Immature natural killer cell (primary cell): ENCODE measurements at regions not wholly inside any gene's neighbourhood (a gene's known extent, or its start where the extent isn't known, plus 50 kb on each side); places are given as distances from the start of the nearest gene placed in this dataset.
A peak's percentile ranks its signal among the peaks of the same experiment; 100 is the strongest.
"Not testable (repeated sequence)": the region's sequence is repeated elsewhere in the genome, so short reads cannot be mapped to it uniquely, and the experiment has no call there.

ENCODE experiments used
- DNase-seq, 3 donors: peaks; one replicate each; pipeline ENCODE4 v3.0.0; 2022; ENCODE audit warnings: mixed read lengths in 1 of 3
- H3K27ac Mint-ChIP-seq, 6 donors: one replicate each; pipeline ENCODE4 v1.8.0; 2020; ENCODE audit warnings: mixed read lengths in 6 of 6, mild to moderate bottlenecking in 5 of 6, inconsistent platforms in 4 of 6, moderate library complexity in 3 of 6
- H3K27me3 Mint-ChIP-seq, 3 donors: one replicate each; pipeline ENCODE4 v1.8.0; 2020 to 2021; ENCODE audit warnings: low read depth in 3 of 3, mild to moderate bottlenecking in 3 of 3, mixed read lengths in 3 of 3, moderate library complexity in 3 of 3, inconsistent platforms in 1 of 3
- H3K36me3 Mint-ChIP-seq, 3 donors: one replicate each; pipeline ENCODE4 v1.8.0; 2020; ENCODE audit warnings: mixed read lengths in 3 of 3, inconsistent platforms in 2 of 3, mild to moderate bottlenecking in 2 of 3
- H3K4me1 Mint-ChIP-seq, 2 donors: one replicate each; pipeline ENCODE4 v1.8.0; 2020; ENCODE audit warnings: inconsistent platforms in 2 of 2, mild to moderate bottlenecking in 2 of 2, mixed read lengths in 2 of 2, moderate library complexity in 1 of 2
- H3K4me3 Mint-ChIP-seq, 5 donors: one replicate each; pipeline ENCODE4 v1.8.0; 2020; ENCODE audit warnings: mild to moderate bottlenecking in 5 of 5, mixed read lengths in 5 of 5, inconsistent platforms in 3 of 5, moderate library complexity in 3 of 5
- H3K9me3 Mint-ChIP-seq, 6 donors: one replicate each; pipeline ENCODE4 v1.8.0; 2020; ENCODE audit warnings: mild to moderate bottlenecking in 6 of 6, mixed read lengths in 6 of 6, inconsistent platforms in 4 of 6, moderate library complexity in 3 of 6

DNA sequence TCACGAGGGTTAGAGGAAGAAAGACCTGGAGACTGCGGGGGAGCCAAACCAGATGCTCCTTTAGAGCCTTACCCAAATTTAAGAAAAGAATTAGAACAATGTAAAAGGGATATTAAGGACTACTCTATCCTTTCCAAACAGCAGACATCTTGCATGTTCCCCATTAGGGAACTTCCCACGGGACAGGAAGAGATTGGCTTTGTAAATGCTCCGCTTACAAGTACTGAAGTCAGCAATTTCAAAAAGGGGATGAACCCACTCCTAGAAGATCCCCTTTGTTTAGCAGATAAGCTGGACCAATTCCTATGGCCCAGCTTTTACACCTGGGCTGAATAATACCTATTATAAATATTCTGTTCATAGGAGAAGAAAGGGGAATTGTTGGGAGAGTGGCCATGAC lies 74.2 kb downstream of the APOBEC1 start:
- no peak for DNase-seq
- Mint-ChIP-seq H3K4me3 (no peak overlapping the region), H3K9me3 (no peaks in the 10 kb centered on the region), H3K4me1 (peaks cover 2 to 6% of the 10 kb centered on the region in 2 donors), H3K27me3 (peaks cover 0 to 2% (median 2%) of the 10 kb centered on the region in 3 donors), H3K27ac (no peak overlapping the region), H3K36me3 (no peaks in the 10 kb centered on the region)

DNA sequence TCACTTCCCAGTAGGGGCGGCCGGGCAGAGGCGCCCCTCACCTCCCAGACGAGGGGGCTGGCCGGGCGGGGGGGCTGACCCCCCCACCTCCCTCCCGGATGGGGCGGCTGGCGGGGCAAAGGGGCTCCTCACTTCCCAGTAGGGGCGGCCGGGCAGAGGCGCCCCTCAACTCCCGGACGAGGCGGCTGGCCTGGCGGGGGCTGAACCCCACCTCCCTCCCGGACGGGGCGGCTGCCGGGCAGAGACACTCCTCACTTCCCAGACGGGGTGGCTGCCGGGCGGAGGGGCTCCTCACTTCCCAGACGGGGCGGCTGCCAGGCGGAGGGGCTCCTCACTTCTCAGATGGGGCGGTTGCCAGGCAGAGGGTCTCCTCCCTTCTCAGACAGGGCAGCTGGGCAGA lies 75.6 kb downstream of the APOBEC1 start:
- not testable (repeated sequence) for H3K27me3 Mint-ChIP-seq

DNA sequence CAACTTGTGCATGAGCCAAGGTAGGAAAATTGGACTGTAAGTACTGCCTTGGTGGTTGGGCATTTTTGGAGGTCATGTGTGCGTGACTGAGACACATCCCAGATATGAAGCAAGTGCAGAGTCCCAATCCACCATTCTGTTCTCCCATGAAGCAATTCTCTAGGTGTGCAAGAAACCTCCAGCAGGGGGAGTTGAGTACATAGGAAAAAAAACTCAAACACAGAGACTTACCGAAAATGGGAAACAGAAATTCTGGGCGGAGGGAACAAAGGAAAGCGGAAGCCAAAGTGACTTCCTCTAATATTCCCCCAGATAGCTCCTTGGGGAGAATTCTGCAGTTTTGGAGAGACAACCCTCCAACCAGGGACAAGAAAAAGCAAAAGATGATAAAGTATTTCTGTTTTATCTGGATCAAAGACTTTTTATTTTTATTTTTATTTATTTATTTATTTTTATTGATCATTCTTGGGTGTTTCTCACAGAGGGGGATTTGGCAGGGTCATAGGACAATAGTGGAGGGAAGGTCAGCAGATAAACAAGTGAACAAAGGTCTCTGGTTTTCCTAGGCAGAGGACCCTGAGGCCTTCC lies 76.9 kb downstream of the APOBEC1 start:
- peak; percentile 48 to 57 (median 50) for DNase-seq
- not testable (repeated sequence) for H3K27ac Mint-ChIP-seq, H3K4me3 Mint-ChIP-seq, H3K27me3 Mint-ChIP-seq, H3K4me1 Mint-ChIP-seq, H3K9me3 Mint-ChIP-seq, H3K36me3 Mint-ChIP-seq

More for the DNA sequence above, 75.6 kb downstream of the APOBEC1 start:
- H3K27ac Mint-ChIP-seq, H3K9me3 Mint-ChIP-seq, DNase-seq, H3K4me1 Mint-ChIP-seq, H3K36me3 Mint-ChIP-seq, H3K4me3 Mint-ChIP-seq: not testable (repeated sequence)

DNA sequence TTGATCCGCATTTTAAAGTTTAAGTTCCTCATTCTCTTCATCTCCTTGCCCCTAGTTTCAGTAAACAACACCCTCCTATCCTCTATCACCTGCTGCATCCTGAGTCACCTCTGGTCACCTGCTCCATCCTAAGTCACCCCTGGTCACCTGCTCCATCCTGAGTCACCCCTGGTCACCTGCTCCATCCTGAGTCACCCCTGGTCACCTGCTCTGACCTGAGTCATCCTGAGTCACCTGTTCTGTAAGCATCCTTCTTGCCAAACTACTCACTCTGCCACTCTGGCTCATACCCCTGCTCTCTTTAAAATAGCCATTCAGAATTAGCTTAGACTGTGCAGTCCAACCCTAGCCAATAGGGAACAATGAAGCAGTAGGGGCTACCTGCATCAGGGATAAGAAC lies 80.6 kb upstream of the CD163 start:
- H3K27me3 Mint-ChIP-seq = peaks cover 0 to 12% (median 2%) of the 10 kb centered on the region in 3 donors
- H3K9me3 Mint-ChIP-seq, DNase-seq, H3K4me1 Mint-ChIP-seq, H3K4me3 Mint-ChIP-seq, H3K27ac Mint-ChIP-seq, H3K36me3 Mint-ChIP-seq: not testable (repeated sequence)

DNA sequence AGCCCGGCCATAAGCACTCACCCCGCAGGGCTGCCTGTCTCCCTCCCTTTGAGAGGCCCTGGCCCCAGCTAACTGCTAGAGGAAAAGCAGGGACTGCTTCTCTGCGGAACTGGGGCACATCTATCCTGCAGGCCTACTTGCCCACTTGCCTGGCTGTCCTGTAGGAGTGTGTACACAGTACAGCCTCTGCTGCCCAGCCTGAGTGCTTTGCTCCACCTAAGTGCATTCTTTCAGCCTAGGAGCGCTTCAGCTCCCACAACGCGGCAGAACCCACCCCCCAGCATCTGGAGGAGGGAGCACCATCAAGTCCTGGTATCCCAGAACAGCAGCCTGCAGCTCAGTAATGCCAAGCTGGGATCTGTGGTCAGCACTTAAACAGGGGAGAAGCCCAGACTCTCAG lies 79.9 kb upstream of the CD163 start:
- Mint-ChIP-seq H3K4me3 (no peak overlapping the region), H3K27me3 (peaks cover 0 to 12% (median 2%) of the 10 kb centered on the region in 3 donors), H3K27ac (no peak overlapping the region), H3K36me3 (no peaks in the 10 kb centered on the region), H3K9me3 (no peaks in the 10 kb centered on the region), H3K4me1 (peaks cover 0 to under 1% of the 10 kb centered on the region in 2 donors)
- DNase-seq = no peak

DNA sequence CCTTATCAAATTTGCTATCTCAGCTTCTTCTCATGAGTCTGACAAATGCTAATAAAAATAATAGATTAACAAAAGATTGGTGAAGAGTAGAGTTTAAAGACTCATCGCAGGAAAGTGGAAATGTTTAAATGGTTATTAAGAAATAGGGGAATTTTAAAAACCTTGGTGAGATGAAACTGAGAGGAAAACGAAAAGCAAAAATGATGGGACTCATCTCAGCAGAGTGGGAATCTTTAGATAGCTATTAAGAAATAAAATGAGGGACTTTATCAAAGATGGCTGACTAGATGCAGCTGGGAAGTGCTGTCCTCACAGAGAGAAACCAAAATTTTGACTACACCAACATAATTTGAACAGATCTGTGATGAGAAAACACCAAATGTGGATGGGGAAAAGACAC lies 79.2 kb upstream of the CD163 start:
- H3K4me3 Mint-ChIP-seq = no peak overlapping the region
- no peak for DNase-seq
- no peaks in the 10 kb centered on the region for H3K9me3 Mint-ChIP-seq
- no peaks in the 10 kb centered on the region for H3K4me1 Mint-ChIP-seq
- H3K36me3 Mint-ChIP-seq = no peaks in the 10 kb centered on the region
- peaks cover 2 to 12% (median 2%) of the 10 kb centered on the region in 3 donors for H3K27me3 Mint-ChIP-seq
- H3K27ac Mint-ChIP-seq = no peak overlapping the region

DNA sequence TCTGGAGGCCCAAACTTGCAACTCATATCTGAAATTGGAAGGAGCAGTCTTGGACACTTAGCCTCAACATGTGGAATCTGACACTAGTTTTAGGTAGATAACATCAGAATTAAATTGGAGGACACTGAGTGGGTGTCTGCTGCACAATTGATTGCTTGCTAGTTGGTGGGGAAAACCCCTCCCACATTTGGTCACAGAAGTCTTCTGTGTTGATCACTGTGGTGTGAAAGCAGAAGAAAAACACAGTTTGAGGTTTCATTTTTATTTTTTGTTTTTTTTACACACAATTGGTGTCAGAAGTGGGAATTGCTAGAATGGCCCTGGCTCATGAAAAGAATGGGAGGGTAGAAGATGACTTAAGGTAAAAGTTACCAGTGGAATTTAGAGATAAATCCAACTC lies 78.0 kb upstream of the CD163 start:
- Mint-ChIP-seq H3K9me3 (no peaks in the 10 kb centered on the region), H3K27ac (no peak overlapping the region), H3K4me1 (no peaks in the 10 kb centered on the region), H3K27me3 (peaks cover 2 to 12% (median 2%) of the 10 kb centered on the region in 3 donors), H3K4me3 (no peak overlapping the region), H3K36me3 (no peaks in the 10 kb centered on the region)
- no peak for DNase-seq

DNA sequence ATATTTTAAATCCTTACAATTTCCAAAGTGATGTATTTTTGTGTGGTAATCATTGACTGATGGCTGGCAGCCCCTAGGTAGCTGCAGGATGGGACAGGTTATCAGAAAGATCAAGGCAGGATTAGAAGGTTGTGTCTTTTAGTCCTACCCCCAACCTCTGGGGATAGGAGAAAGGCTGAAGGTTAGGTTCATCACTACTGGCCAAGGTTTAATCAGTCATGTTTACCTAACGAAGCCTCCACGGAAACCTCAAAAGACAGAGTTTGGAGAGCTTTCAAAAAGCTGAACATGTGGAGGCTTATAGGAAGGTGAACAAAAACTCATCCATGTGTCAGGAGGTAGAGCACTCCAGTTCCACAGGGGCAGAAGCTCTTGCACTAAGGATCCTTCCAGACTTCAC lies 77.5 kb upstream of the CD163 start:
- H3K4me1 Mint-ChIP-seq = no peaks in the 10 kb centered on the region
- H3K27ac Mint-ChIP-seq = no peak overlapping the region
- H3K36me3 Mint-ChIP-seq = no peaks in the 10 kb centered on the region
- peaks cover 2 to 10% (median 3%) of the 10 kb centered on the region in 3 donors for H3K27me3 Mint-ChIP-seq
- no peak overlapping the region for H3K4me3 Mint-ChIP-seq
- no peaks in the 10 kb centered on the region for H3K9me3 Mint-ChIP-seq
- DNase-seq = no peak

DNA sequence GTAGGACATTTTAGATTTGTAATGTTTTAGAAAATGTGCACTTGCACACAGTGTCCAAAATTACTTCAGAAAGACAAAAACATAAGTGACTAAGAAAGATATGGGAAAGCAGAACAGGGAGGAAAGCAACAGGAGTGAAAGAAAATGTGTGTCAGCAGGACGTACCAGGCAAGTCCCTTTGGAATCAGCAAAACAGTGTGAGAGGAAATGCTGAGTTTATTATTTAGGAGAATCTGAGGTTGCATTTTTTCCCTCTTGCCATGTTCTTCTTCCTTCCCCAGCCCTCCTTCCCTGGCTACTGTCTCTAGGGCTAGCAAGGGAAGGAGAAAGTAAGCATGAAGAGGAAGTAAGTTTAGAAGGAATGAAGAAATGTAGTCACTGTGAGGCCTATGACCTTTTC lies 67.7 kb upstream of the CD163 start:
- Mint-ChIP-seq H3K4me3 (no peak overlapping the region), H3K4me1 (no peaks in the 10 kb centered on the region), H3K36me3 (no peaks in the 10 kb centered on the region), H3K27me3 (peaks cover 2 to 22% (median 10%) of the 10 kb centered on the region in 3 donors), H3K9me3 (no peaks in the 10 kb centered on the region), H3K27ac (no peak overlapping the region)
- no peak for DNase-seq

DNA sequence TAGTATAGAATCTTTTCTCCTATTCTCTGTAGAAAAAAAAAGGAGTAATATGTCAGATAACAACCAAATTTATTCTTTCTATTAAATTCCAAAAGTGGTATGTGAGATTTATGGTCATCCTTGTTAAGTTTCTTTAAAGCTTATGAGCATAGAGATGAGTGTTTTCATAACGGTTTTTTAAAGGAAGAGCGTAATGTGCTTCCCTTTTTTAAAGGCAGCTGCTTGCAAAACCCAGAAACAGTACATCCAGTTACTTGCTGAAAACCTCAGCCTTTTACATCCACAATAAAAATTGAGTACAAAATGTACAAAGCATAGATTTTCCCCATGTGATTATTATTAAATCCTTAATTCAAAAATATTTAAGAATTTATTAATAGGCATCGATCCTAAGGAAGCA lies 53.6 kb upstream of the CD163 start:
- H3K27ac Mint-ChIP-seq = no peak overlapping the region
- no peaks in the 10 kb centered on the region for H3K4me1 Mint-ChIP-seq
- H3K27me3 Mint-ChIP-seq = peaks cover 0 to 7% (median 4%) of the 10 kb centered on the region in 3 donors
- peaks cover 0 to 2% (median 0%) of the 10 kb centered on the region in 6 donors for H3K9me3 Mint-ChIP-seq
- no peak overlapping the region for H3K4me3 Mint-ChIP-seq
- no peaks in the 10 kb centered on the region for H3K36me3 Mint-ChIP-seq
- DNase-seq = no peak

DNA sequence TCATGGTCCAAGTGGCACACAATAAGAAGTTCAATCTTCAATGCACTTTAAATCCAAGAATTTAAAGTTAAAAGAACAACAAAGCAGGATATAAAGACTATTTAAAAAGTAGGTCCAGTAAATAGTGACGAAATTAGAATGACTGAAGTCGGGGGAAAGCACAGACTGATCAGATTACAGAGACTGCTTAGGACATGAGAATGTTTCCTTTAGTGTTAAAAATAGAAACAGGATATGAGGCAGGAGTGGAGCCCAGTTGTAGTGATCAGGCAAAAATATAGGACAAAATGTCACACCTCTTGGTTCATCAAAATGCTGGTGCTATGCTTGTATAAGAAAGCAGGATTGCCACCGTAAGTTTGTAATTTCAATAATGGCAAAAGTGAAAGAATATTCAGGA lies 52.2 kb upstream of the CD163 start:
- Mint-ChIP-seq H3K36me3 (peaks cover 0 to 3% (median 0%) of the 10 kb centered on the region in 3 donors), H3K4me3 (no peak overlapping the region), H3K27ac (no peak overlapping the region), H3K9me3 (peaks cover 0 to 13% (median 11%) of the 10 kb centered on the region in 6 donors), H3K27me3 (peaks cover 0 to 7% (median 5%) of the 10 kb centered on the region in 3 donors), H3K4me1 (no peaks in the 10 kb centered on the region)
- no peak for DNase-seq

DNA sequence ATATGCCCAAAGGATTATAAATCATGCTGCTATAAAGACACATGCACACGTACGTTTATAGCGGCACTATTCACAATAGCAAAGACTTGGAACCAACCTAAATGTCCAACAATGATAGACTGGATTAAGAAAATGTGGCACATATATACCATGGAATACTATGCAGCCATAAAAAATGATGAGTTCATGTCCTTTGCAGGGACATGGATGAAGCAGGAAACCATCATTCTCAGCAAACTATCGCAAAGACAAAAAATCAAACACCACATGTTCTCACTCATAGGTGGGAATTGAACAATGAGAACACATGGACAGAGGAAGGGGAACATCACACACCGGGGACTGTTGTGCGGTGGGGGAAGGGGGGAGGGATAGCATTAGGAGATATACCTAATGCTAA lies 51.3 kb upstream of the CD163 start:
- DNase-seq, H3K36me3 Mint-ChIP-seq, H3K27ac Mint-ChIP-seq, H3K4me1 Mint-ChIP-seq, H3K4me3 Mint-ChIP-seq, H3K27me3 Mint-ChIP-seq: not testable (repeated sequence)
- peaks cover 0 to 16% (median 13%) of the 10 kb centered on the region in 6 donors for H3K9me3 Mint-ChIP-seq
